Stimulated activated CD4-positive, alpha-beta T cell treated with anti-CD3 and anti-CD28 coated beads, Interleukin-1b, Interleukin-23, amount 100 ng/mL, for 48 hours (primary cell): ENCODE measurements at regions not wholly inside any gene's neighbourhood (a gene's known extent, or its start where the extent isn't known, plus 50 kb on each side); places are given as distances from the start of the nearest gene placed in this dataset.

Source experiments
- DNase-seq: peaks from one replicate; pipeline ENCODE4 v3.0.0-alpha.2; 2020

DNA sequence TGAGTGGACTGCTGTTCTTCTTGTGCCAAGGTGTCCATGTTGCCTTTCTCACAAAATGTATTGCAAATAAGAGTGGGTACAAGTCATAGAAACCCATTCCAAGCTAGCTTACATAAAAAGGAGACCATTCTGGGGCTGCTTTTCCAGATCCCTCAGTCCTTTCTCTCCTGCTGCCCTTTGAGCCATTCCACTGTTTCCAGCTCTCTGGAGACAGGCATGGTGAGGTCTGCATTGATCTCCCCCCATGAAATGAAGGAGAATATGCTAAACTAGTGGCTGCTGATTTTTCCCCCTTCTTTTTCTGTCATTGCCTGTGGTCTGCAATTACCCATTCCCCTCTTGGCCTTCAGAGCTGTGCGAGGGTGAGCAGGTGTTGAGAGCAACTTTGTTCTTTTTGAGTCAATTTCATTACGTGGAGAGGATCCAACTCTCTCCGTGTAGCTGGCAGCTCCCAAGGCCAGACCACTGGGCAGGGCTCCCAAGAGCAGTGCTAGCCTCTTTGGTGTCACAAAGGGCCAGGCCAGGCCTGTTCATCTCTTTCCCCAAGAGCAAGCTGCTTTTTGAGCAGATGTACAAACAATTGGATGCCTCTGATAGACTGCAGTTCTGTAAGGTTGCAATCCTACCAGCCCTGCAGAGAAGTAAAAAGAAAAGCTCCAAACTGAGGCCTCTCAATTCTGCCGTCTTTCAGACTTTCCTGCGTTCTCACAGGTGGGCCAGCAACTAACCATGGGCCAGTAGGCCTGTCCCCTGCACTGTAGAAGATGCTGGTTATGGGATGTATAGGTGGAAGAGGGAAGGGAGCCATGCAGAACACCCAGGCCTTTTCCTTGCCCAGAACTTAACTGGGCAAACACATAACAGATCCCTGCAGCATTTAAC is 96.1 kb upstream of the ARMC2 start:
- no peak for DNase-seq

DNA sequence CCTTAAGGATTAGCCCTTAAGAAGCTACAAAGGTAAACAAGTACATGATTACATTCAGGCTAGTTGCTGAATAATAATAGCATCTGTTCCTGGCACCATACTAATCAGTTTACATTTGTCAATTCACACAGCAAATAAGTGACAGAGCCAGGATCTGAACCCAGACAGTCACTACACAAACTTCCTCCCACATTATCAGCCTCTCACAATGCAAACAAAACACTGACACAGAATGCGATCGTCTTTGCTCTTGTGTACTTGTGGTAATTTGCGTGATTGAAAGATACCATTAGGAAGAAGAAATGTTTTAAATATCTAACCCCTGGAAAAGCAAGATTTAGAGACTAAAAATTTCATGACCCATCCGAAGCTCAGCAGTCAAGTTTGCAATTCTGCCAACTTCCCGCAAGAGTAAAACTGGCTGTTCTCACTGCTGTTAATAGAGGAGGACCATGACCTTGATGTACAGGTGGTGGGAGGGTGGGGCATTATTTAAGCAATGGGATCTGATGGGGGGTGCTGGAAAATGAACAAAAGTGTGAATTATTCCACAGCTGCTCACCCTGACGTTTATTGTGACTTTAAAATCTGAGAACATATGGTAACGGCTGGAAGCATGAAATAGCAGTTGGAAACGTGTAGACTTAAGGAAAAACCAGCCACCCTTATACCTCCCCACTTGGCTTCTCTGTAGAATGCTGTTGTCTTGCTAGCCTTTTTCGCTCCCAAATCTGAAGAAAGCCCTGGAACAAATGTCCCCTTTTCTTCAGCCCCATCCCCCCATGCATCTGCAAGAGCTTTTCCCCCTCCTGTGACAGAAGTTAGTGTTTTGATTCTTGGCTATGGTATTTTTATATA is 95.3 kb upstream of the ARMC2 start:
- DNase-seq: no peak

DNA sequence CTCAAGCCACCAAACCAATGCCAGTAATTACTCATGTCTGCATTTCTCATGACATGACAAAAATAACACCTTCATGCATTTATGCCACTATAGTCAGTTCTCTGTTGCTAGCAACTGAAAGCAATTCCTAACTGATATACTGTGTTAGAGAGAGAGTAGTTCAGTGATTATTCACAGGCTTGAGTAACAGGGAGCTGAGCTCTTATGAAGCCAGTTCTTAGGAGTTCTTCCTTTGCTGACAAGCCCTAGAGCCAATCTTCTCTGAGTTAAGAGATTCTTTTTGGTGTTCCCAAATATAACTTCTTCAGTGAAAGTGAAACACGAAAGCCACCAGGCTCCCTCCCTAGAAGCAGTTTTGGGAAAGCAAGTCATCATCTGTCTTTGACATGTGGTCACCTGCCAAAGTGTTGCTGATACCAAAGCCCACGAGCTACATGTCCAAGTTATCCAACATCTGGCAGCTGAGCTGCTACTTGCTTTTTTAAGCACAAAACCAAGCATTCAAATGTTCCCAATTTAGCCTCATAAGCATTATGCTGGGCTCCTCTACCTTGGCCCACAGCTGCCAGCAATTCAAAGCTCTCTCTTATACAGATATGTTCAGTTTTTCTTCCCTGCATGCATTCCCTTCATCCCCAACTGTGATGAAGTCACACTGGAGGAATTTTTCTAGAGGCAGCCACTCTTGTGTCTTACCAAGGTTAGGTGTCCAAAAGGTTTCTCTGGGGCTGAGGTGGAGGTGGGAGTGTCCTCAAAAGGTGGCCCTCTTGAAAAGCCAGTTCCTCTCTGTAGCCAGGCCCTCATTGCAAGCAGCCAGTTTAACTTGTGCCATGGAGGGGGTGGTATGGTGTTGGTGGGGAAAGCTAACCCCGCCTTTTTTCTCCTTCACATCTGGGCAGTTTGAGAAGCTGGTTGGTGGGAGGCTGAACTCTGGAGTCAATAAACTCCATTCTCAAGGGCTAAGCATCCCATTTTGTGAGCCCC is 92.7 kb upstream of the ARMC2 start:
- DNase-seq: no peak

DNA sequence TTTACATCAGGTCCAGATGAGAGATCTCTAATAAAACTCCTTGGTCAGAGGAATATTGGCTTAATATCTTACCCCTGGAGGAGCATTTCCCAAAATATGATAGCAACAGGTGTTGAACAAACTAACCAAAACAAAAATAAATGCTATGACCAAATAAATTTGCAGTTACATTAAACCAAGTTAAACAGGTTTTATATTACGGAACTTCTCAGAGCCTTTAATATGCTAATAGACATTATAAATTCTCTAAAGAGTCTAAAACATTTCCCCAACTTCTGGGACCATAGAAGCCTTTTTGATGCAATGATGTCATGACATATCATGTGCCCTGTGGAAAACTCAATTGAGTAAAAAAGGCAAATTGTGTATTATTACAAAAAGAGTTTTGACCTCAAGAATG is 90.9 kb upstream of the ARMC2 start:
- DNase-seq: no peak

DNA sequence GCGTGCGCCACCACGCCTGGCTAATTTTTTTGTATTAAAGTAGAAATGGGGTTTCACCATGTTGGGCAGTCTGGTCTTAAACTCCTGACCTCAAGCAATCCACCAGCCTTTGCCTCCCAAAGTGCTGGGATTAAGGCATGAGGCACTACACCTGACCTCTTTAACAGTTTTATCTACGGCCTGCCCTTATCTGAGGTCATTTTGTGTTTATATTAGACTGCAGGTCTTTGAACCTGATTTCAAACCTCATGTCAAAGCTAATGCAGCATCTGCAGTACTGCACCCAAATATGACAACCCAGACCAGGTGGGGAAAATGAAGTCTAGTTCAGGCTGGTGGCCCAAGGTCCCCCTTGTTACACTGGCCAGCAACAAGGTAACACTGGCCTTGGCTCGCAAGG is 89.3 kb upstream of the ARMC2 start:
- no peak for DNase-seq

DNA sequence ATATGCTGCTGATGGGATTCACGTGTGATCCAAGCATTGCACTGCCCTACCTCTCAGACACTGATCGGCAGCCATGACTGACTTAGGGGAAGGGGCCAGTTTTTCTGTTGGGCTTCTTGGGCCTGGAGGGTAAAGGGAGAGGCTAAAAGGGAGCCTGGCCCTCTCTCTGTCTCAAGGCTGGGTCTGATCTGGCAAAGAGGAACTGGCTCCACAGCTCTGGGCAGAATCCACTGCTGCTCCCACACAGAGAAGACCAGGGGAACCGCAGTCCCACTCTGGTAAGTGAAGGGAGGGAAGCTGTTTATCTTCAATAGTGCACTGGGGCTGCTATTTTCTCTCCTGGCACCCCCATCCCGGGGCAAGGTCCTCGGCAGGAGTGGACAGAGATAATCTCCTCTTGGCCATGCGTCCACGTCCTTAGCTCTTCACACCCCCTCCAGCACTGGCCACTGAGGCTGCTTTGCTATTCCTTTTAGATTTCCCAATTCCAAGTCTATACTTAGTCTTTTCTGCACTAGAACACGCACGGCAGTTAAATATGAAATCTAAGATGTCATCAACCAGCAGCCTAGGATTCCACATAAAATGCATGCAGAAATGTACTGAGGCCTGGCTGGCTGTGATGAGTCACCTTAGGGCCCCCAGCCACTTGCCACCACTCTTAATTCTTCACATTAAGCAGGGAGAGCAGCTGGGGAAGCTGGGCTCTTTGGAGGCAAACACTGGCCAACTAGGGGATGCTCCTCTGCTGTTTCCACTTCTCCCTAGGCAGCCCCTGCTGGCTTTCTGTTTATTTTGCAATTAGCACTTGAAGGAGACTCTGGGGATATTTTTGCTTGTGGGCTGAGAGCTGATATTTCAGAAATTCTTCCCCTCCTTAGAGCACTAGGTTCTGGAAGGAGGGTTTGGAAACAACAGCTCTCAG is 87.8 kb upstream of the ARMC2 start:
- DNase-seq: no peak

DNA sequence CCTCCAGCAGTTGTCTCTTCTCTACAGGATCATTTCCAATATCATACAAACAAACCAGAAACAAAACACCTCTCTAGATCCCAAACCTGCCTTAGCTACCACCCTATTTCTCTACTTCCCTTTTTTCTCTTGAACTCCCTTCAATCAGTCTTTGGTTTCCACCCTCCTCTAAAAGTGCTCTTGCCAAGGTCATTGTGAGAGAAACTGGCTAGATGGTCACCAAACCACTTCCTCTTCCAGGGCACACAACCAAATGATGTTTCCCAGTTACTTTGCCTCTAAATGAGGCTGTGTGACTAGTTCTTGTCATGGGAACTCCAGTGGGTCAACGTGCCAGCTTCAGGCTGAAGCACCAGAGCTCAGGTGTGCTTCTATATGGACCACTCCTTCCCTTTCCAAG is 85.8 kb upstream of the ARMC2 start:
- DNase-seq: no peak

DNA sequence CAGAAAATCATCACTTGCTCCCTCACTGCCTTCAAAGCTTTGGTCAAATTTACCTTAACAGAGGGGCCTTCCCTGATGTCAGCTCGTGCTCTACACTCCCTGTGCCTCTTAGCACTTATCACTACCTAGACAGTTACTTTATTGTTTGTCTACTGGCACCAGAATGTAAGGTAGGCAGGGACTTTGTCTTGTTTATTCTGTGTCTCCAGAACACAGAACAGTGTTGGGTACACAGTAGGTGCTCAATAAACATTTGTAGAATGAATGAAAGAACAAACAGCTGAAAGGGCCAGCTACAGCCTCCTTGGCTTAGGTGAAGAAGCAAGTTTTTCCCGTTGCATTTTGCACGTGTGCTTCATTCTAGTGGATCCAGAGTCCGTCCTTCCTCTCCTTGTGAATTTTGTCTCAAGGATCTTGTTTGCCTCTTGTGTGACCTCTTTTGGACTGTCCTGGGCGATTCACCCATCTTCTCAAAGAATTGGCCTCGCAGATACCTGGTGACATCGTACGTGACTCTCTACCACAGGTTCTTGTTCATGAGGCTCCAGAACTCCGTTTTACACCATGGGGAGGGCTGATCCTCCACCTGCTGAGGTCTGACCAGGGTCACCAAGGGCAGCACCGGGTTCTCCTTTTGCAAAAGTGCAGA is 84.2 kb upstream of the ARMC2 start:
- DNase-seq: no peak

DNA sequence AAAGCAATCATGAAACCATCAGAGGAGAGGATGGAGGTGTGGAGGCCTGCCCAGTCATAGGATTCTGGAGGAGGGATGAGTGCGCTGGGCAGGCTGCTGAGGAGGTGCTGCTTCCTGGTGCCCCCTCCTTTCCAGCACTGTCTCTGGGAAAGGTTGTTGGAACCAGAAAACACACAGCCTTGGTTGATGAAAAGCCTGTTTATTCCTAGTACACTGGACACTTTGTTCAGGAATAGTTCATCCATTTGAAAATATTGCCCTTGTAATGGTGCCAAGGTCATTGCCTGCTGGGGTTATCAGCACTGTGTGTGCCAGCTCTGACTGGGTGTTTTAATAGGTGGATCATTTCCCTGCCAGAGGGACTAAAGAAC is 83.7 kb upstream of the ARMC2 start:
- no peak for DNase-seq

DNA sequence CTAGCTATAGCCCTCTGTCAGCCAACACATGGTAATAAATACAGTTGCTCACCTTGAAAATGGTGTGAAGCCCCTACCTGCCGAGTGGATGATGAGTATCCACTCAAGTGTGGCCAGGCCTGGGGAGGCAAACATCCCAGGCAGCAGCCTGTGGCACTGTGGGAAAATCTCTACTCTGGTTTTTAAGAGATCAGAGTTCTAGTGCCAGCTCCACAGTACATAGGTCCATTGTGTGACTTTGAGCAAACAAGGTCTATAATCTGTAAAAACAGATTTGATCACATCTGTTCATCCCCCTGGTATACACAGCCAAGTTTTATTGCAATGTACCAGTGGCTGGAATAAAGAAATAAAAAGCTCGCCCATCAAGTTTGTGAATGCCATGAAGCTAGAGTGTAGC is 82.7 kb upstream of the ARMC2 start:
- no peak for DNase-seq

DNA sequence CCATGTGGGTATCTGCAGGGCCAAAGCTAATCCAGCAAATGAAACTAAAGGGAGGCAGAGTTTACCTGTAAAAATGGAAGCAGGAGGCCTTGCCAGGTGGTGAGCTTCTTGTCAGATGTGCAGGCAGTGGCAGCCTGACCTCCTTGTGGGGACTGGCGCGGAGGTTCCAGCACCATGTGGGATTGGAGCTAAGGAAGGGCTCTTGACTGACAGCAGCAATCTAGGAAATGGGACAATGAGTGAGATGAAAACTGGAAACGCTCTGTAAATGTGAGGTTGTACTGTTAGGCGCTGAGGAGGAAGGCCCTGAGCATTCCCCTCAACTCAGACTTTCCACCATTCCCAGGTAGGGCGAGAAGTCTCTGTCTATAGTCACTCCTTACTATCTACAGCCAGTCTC is 81.8 kb upstream of the ARMC2 start:
- no peak for DNase-seq

DNA sequence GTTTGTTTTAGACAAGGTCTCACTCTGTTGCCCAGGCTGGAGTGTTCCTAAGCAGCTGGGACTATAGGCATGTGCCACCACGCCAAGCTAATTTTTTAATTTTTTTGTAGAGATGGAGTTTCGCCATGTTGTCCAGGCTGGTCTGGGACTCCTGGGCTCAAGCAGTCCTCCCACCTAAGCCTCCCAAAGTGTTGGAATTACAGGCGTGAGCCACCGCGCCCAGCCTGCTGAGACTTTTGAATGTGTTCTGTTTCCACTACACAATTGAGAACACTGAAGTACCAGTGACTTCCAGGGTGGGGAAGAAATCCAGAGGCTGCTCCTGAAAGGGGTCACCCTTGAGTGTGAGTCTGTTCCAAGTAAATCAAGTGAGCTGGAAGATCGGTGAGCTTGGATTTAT is 81.3 kb upstream of the ARMC2 start:
- DNase-seq: no peak

DNA sequence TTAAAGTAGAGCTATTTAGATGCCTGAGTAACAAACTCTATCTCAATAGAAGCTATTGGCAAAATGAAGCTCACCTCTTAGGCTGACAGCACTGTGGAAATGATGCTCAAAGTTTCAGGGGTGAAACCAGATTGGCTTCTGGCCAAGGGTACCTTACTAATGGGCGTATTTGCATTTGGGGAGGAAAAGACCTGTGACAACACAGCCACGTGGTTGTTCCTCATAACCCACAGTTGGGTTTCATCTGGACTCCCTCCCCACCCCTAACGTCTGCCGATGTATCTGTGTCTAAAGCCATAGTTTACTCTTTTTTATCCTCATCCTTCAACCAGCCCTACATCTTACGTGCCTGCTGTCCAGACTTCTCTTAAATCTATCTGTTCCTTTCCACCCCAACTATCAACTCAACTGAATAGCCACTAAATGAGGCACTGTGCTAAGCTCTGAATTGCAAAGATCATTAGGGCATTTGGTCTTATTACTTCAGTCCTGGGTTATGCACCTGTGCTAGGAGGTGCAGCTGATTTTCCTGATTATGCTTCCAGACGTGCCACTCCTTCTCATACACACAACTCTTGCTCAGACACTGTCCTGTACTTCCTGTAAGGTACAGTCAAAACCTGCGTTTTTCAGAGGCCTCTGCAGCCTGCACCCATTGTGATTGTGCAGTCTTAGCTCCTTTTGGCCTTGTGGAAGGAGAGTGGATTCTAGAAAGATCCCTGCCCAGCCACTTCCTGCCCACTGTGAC is 80.6 kb upstream of the ARMC2 start:
- DNase-seq: no peak

DNA sequence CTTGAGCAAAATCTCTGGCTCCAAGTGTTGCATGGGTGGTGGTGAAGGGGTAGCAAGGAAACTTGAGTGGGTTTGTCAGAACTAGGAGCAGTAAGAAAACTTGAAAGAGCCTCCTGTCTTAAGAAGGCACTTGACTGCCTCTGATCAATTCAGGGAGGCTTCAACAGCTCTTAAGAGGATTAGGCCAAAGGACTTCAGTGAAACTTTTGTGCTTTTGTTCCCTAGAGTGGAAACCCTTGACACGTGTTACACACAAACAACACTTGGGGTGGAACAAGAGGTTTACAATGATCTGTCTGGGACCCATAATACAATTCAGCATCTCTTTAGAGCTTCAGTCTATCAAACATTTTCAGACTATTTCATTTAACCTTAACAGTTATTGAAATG is 80.1 kb upstream of the ARMC2 start:
- DNase-seq: no peak

DNA sequence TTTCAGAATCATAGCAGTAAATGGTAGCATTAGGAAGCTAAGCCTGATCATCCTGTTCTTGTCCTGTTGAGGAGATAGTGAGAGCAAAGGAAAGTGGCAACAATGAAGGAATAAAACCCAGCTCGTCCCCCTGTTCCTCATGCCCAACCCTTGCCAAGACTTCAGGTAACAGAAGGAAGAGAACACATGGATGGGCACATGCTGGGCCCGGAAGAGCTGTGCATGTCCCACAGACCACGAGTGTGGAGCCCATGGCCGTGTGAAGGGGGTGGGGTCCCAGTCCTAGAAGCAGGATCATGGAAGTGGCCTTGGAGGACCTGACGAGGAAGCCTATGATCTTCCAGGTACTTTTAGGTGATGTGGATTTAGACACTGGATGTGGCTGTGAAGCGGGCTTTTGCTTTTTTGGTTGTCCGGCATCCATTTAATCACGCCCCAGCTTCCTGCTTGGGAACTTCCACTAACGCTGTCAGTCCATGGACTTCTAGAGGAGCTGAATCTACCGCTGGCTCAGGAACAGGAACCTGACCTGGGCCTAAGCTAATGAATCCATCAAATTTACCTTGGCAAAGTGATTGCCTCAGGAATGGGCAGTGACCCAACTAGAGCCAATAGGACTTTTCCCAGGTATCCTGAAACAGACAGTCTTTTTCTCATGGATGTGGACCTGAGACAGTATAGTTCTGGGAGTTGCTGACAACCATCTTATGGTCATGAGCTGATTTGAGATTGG is 79.3 kb upstream of the ARMC2 start:
- no peak for DNase-seq

DNA sequence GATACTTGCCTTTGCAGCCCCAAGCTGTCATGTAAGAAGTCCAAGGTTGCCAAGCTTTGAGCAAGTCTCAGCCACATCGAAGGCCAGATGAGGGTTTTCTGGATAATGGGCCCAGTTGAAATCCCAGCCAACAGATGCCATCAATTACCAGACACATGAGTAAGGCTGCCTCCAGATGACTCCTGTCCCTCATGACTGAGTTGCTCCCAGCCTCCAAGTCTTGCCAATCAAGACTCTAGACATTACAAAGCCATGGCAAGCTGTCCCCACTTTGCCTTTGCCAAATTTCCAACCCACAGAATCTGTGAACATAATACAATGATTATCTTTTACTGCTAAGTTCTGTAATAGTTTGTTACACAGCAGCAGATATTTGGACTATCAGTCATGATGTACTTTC is 76.8 kb upstream of the ARMC2 start:
- DNase-seq: no peak

DNA sequence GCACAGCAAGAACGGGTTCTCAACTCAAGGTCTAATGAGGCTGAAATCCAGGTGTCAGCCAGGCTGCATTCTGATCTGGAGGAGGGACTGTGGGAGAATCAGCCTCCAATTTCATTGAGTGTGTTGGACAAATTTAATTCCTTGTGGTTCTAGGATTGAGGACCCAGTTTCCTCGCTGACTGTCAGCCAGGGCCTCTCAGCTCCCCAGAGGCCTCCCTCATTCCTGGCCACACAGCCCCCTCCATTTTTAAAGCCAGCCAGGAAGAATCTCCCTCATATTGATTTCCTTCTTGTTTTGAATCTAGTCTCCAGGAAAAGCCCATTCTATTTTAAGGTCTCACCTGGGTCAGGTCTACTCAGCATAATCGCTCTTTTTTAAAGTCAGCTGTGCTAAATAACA is 73.7 kb upstream of the ARMC2 start:
- no peak for DNase-seq

DNA sequence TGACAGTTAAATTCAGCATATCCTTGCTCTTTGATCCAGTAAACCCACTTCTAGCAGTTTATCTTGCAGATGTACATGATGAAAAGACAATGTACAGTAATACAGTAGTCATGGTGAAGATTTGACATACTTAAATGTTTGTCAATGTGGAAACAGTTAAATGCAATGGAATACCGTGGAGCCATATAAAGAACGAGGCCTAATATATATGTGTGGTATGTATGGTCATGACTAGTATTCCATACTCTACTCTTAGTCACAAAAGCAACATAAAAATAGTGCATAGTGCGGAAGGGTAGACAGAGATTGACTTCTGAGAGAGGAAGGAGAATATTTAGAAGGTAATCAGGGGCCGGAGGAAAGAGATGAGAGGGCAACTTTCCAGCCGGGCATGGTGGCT is 70.7 kb upstream of the ARMC2 start:
- no peak for DNase-seq

DNA sequence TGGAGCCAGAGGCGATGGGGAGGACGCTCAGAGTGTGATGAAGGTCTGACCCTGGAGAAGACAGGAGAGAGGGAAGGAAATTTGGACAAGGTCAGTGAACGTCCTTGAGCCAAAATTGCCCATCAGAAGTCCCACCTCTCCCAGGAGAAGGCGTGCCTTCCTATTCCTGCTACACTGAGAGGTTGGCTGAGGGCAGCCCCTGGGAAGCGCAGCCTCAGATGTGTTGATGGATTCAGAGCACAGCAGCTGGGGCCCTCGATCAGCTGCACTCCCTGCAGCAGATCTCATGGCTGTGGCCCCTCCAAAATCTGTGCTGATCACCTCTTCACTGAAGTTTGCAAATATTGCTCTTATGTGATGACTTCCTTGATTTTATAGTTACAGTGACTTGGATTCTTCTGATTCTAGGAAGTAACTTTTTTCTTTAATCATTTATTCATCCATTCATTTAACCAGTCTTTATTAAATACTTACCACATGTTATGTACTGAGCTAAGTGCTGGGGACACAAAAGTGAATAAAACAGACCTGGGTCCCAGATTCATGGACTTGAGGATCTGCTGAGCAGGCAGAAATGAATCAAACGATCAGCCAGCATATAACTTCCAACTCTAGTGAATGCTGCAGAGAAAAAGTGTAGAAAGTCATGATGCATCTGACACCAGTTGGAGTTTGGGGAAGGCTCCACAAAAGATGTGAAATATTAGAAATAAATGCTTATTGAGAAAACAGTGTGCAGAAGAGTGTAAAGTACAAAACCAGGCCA is 69.6 kb upstream of the ARMC2 start:
- no peak for DNase-seq
